ENCODE measurements at regions not wholly inside any gene's neighbourhood (a gene's known extent, or its start where the extent isn't known, plus 50 kb on each side); places are given as distances from the start of the nearest gene placed in this dataset.
"Not testable (repeated sequence)": the region's sequence is repeated elsewhere in the genome, so short reads cannot be mapped to it uniquely, and the experiment has no call there.

DNA sequence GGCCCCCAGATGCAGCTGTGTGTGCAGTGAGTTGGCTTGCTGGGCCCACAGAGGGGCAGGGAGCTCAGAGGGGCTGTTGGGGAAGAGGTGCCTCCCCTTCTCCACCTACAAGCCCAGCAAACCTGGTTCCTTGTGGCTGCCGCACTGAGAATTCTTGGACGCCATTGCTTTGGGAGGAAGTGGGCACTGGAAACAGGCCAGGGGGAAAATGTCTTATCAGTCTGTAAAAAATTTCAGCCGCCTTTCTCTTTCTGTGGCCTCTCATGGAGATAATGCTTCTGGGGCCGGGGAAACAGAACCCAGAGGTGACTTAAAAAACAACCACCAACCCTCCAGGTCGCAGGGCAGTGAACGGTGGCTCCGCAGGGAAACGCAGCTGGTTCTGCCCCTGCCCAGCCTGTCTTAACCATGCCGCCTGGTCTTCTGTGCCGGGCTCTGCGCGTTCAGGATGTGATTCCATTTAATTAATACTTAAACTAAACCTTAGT lies 167.7 kb downstream of the LAT start:
- TF ChIP-seq, protein P1, sequence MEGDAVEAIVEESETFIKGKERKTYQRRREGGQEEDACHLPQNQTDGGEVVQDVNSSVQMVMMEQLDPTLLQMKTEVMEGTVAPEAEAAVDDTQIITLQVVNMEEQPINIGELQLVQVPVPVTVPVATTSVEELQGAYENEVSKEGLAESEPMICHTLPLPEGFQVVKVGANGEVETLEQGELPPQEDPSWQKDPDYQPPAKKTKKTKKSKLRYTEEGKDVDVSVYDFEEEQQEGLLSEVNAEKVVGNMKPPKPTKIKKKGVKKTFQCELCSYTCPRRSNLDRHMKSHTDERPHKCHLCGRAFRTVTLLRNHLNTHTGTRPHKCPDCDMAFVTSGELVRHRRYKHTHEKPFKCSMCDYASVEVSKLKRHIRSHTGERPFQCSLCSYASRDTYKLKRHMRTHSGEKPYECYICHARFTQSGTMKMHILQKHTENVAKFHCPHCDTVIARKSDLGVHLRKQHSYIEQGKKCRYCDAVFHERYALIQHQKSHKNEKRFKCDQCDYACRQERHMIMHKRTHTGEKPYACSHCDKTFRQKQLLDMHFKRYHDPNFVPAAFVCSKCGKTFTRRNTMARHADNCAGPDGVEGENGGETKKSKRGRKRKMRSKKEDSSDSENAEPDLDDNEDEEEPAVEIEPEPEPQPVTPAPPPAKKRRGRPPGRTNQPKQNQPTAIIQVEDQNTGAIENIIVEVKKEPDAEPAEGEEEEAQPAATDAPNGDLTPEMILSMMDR (IDR thresholded peaks at IDR 0.05) = not testable (repeated sequence)
- not testable (repeated sequence) for TF ChIP-seq POLR2A (IDR thresholded peaks at IDR 0.05)

Data from uterus (tissue), 2 donors.